ENCODE measurements at regions not wholly inside any gene's neighbourhood (a gene's known extent, or its start where the extent isn't known, plus 50 kb on each side); places are given as distances from the start of the nearest gene placed in this dataset.

GRCh38 chr15:29410338-29410737, 140.7 kb upstream of the NSMCE3 start:
- no peak for TF ChIP-seq EZH2 (IDR thresholded peaks at IDR 0.05; ENCODE audit: insufficient read depth, poor library complexity, severe bottlenecking)
- TF ChIP-seq EZH2phosphoT487 (IDR thresholded peaks at IDR 0.05; ENCODE audit: insufficient read depth, low read depth) = no peak
